Superior temporal gyrus (tissue), 1 donor: ENCODE measurements at regions not wholly inside any gene's neighbourhood (a gene's known extent, or its start where the extent isn't known, plus 50 kb on each side); places are given as distances from the start of the nearest gene placed in this dataset.

ENCODE experiments used
- DNase-seq: peaks from one replicate; pipeline ENCODE4 v3.0.0-alpha.2; 2016; ENCODE audit errors: extremely low spot score

DNA sequence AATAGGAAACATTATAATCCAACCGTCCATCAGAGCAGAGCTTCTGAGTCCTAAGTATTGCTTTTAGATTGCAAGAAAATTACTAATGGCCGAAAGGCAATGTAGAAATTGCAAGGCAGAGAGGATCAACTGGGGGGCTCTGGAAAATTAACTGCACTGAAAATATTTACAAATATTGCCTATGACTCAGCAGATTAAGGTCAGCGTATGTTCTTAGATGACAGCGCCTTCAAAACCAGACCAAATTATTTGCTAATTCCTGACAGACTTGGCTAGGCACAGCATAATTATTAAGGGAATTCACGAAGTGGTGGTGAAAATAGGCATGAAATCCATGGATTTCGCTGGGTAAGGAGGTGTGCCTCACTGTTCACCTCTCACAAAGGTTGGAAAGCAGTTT lies 947.7 kb downstream of the TUSC7 start:
- DNase-seq, result no peak

DNA sequence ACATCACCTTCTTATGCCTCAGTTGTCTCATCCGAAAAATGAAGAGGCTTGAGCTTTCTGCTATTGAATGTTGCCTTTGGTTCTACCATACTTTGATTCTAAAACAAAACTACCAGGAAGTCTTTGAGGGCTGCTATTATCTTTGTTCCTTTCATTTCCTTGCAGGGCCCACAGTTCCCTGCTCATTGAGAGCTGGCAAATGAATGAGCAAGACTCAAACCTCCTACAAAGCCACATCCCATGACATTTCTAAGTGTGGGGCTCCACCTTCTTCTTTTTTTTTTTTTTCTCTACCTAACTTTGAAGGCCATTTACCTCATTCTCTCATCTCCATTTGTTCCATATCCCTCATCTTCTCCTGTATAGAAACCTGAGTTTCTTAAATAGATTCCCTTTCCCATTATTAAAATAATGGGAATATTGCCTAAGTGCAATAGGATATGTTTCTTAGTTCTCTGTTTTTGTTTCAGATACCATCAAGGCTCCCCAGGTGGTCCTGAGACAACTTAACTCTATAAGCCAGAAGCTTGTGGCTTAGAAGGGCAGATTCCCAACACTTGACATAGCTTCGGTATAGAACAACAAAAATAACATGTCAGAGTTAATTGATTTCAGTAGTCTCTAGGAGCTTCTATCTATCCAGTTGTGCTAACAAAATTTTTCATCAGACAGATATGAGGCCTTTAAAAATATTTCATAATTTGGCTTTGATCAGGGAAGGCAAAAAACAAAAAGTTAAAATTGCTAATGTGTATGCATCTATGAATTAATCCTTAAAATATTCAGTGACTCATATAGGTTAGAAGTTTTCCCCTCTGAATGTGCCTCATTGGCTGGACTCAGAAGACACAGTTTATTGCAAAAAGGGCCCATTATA lies 951.6 kb downstream of the TUSC7 start:
- no peak for DNase-seq

GRCh38 chr3:117661818-117662095 lies 952.2 kb downstream of the TUSC7 start:
- DNase-seq, result no peak

DNA sequence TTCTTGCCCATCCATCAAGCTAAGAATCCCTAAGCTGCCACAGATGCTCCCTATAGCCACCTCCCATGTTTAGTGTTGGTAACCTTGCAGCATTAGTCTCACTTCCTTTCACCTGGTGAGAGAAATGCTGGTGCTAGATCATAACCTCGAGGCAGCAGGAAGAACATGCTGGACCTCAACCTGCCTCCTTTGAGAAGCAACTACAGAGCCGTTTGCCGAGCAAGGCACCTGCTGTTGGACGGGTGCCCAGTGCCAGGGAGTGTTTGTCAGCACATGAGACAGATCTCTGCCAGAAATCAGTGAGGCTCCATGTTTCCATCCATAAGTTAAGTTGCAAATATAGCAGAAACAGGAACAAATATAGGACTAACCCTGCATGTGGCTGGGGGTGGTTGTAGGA lies 955.7 kb downstream of the TUSC7 start:
- DNase-seq, result no peak

DNA sequence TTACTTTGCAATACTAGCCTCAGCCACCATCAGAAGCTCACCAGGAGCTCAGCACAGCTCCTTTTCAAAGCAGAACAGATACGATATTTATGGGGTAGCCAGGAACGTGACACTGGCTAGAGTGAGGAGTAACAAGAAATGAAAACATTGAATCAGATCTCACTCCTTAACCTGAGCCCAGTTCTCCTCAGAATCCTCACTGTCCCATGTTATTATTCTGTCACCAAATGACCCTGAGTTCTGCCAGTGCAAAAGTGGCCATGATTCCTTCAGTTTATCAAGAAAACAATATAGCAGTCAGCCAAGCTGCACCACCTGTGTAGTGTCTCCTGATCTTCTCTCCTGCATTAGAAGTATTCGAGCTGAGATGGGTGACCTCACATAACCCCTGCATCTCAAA lies 956.7 kb downstream of the TUSC7 start:
- DNase-seq, result no peak

DNA sequence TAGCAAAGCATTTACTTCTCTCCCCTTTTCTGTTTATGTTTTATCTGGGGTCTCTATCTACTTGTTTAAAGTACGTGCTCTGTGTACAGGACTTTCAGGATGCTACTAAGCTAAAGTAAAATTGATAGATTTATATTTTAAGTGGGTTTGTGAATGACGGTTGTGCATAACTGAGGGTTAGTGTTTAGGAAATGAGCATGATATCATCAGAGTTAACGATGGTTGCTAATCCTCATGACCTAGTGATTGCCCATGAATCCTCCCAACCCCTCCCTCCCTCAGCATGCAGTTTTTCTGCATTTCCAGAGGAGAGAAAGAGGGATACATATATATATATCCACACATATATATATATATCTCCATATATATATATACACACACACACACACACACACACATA lies 957.2 kb downstream of the TUSC7 start:
- no peak for DNase-seq

DNA sequence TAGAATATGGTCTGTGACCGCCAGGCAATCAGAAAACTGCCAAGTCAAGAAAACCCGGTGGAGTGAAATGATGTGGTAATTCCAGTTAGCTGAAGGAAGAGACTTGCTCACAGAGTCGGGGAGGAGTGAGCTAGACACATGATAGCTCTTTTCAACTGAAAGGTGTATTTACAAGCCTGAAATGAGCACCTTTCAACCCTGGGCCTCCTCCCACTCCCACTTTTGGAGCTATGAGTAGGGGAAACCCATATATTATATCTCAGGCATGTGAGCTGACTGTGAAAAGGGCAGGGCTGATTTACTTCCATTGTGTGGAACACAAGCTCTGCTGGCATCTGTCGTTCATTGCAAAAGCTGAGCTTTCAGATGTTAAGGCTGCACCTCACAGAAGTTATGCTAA lies 960.2 kb downstream of the TUSC7 start:
- DNase-seq, result no peak

DNA sequence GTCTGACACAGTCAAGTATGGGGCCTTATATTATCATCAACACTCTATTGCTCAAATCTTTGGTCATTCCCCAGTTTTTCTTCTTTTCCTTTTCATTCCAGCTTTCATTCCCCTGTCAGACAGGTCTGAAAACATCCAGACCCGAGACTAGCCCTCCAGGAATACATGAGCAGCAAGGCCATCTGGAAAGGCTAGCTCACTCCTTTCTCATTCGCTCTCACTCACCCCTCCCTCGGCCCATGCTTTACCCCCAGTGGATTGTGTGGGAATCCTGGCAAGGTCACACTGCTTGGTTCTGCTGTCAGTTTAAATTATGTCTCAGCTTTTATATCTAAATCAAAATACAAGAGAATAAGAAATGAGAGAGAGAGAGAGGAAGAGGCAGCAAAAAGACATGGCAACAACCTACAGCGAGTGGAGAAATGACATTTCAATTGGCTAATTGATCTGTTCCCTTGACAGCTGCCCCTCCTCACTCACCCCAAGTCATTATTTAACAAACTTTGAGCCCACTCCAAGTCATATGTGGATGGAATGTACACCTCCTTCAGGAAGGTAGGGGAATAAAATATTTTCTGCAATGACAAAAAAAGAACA lies 962.2 kb downstream of the TUSC7 start:
- no peak for DNase-seq

GRCh38 chr3:117674321-117674720 lies 964.7 kb downstream of the TUSC7 start:
- no peak for DNase-seq

- DNase-seq, result no peak
Observed at GRCh38 chr3:117681619-117682018, 972.0 kb downstream of the TUSC7 start.

GRCh38 chr3:117687096-117687495 lies 977.5 kb downstream of the TUSC7 start:
- no peak for DNase-seq

GRCh38 chr3:117688583-117688982 lies 979.0 kb downstream of the TUSC7 start:
- no peak for DNase-seq

DNA sequence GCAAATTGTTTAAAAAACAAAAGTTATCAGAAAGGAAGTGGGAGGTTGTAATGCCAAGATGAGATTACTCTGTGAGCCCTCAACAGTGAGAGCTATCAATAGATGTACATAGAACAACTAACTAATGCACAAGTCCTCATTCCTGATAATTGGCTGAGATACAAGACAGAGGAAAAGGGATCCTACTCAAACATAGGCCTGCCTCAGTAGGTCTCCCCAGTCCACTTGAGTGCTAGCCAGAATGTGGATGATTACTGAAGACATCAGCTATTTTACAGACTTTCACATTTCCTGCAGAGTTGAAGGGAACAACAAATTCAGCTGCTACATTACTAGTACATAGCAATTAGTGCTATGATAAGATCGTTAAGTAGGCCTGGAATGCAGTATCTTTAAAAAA lies 981.9 kb downstream of the TUSC7 start:
- no peak for DNase-seq

DNA sequence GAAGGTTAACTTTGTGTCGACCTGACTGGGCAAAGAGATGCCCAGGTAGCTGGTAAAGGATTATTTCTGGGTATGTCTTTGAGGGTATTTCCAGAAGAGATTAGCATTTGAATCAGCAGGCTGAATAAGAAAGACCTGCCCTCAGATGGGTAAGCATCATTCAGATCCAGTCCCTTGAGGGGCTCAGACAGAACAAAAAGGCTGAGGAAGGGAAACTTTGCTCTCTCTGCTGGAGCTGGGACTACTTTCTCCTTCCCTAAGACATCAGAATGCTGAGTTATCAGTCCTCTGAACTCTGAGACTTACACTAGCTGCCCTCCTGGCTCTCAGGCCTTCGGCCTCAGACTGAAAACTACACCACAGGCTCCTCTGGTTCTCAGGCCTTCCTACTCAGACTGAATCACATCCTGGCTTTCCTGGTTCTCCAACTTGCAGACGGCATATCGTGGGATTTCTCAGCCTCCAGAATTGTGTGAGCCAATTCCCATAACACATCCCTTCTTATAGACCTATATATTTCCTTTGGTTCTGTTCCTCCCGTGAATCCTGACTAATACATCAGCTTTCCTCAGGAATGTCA lies 982.9 kb downstream of the TUSC7 start:
- DNase-seq, result no peak

GRCh38 chr3:117695321-117695720 lies 985.7 kb downstream of the TUSC7 start:
- no peak for DNase-seq

DNA sequence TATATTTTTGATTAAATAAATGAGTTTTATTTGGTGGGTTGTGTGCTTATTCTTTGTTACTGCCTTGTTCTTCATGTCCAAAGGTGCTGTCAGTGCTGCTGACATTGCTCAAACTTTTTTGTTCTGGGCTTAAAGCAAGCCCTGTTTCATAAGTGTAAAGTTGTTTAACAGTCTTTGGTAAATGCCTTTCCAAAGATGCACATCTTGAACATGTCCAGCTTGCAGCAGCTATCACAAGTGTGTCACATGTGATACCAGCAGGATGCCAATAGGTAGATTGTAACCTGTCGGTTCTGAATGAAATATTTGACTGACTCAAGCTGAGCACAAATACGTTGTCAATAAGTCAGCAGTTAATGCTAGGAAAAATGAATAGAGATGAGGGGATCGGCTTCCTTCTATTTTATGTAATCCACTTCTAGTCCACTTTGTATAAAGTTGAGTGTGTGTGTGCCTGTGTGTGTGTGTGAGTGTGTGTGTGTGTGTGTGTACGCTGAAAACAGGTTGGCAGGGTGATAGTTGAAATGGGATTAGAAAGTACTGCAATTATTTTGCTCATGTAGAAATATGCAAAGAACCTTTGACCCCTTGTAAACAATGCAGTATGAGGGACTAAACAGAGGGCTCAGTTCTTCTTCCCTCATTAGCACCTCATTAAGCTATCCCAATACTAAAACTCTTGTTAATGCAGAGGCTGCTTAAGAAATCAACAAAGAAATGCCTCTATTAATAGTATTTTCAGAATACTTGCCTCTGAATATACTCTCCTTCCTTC lies 986.5 kb downstream of the TUSC7 start:
- DNase-seq, result no peak

- no peak for DNase-seq
Observed at GRCh38 chr3:117696851-117697407, 987.4 kb downstream of the TUSC7 start.

DNA sequence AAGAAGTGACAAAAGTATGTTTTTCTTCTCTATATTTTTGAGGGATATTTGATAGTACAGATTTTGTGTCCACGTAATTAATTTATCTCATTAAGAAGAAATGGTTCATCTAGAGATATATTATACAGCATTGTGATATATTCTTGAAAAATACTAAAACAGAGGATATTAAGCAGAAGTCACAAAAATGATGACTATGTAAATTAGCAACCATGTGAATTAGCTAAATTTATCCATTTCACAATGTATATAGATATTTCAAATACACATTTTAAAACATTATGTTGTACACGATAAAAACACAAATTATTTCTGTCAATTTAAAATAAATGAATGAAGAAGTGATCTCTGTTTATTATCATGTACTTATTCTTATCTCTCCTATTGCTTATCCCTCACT lies 989.5 kb downstream of the TUSC7 start:
- no peak for DNase-seq

- no peak for DNase-seq
Observed at GRCh38 chr3:117700573-117701360, 991.2 kb downstream of the TUSC7 start.

DNA sequence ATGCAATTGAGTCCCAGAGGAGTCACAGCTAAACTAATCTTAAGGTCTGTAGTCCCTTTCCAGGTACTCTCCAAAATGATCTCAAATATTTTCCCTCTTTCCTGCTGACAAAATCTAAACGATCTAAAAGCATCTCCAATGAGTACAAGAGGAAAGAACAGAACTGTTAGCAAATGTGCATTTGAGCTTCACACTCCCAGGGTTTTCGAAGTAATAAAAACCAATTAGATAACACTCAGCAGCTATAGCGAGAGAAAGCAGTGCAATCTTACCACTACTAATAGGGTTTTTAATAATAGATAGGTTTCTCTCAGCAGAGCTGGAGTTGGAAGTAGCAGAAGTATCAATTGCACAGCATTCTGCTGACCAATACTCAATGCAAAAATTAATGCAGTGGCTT lies 995.4 kb downstream of the TUSC7 start:
- DNase-seq, result no peak

GRCh38 chr3:117706037-117706436 lies 996.5 kb downstream of the TUSC7 start:
- no peak for DNase-seq

DNA sequence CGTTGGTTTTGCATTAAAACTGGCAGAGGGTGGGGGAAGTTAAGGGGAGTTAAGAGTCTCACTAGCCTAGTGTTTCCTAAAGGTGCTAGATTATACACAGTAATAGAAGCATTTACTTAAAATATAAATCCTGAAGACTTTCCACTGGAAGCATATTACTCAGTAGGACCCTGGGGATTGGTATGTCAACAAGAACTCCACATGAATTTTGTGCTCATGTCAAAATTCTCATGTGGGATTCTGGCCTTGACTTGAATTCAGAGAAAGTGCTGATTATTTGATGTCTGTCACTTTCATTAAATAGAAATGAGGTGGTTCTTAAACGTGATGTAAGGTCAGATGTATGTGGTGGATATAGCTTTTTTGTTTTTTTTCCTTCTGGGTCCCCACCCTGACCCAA lies 997.2 kb downstream of the TUSC7 start:
- no peak for DNase-seq
